SK-N-SH treated with all-trans-retinoic acid at 6 μM for 48 hours (cell line): ENCODE measurements at regions not wholly inside any gene's neighbourhood (a gene's known extent, or its start where the extent isn't known, plus 50 kb on each side); places are given as distances from the start of the nearest gene placed in this dataset.

Source experiments
- ARNTL ChIP-seq: fragments of 450-650 bp; formaldehyde crosslinking; IDR thresholded peaks from 2 replicates; pipeline ENCODE4 v1.5.0; 2020; ENCODE audit warnings: low read depth, mild to moderate bottlenecking, moderate library complexity, borderline replicate concordance
- BACH2 ChIP-seq: fragments of 250-450 bp; sonication (Bioruptor Pico); IDR thresholded peaks from 2 replicates; pipeline ENCODE4 v1.9.0; 2021; ENCODE audit warnings: mild to moderate bottlenecking, borderline replicate concordance
- CREB5 ChIP-seq: fragments of 250-450 bp; sonication (Bioruptor Pico); IDR thresholded peaks from 2 replicates; pipeline ENCODE4 v1.5.1; 2020; ENCODE audit warnings: low read depth, mild to moderate bottlenecking, moderate library complexity
- CSRNP3 ChIP-seq: fragments of 250-450 bp; sonication (Bioruptor Pico); IDR thresholded peaks from 2 replicates; pipeline ENCODE4 v1.5.1; 2021; ENCODE audit warnings: mild to moderate bottlenecking, moderate library complexity
- OSR1 ChIP-seq: fragments of 250-450 bp; sonication (Bioruptor Pico); IDR thresholded peaks from 2 replicates; pipeline ENCODE4 v1.8.0; 2022; ENCODE audit warnings: moderate library complexity, mild to moderate bottlenecking, inconsistent platforms
- PATZ1 ChIP-seq: fragments of 250-450 bp; sonication (Bioruptor Pico); IDR thresholded peaks from 2 replicates; pipeline ENCODE4 v1.8.0; 2020; ENCODE audit warnings: mild to moderate bottlenecking, moderate library complexity, borderline replicate concordance
- PPARA ChIP-seq: fragments of 250-450 bp; sonication (Bioruptor Pico); IDR thresholded peaks from 2 replicates; pipeline ENCODE4 v1.5.0; 2020; ENCODE audit warnings: mild to moderate bottlenecking, borderline replicate concordance
- RARB ChIP-seq: fragments of 250-450 bp; sonication (Bioruptor Pico); IDR thresholded peaks from 2 replicates; pipeline ENCODE4 v1.8.0; 2021; ENCODE audit warnings: mild to moderate bottlenecking, moderate library complexity
- SNAI2 ChIP-seq: fragments of 250-450 bp; sonication (Bioruptor Pico); IDR thresholded peaks from 2 replicates; pipeline ENCODE4 v1.5.0; 2020; ENCODE audit warnings: mild to moderate bottlenecking, moderate library complexity
- TOX ChIP-seq: fragments of 250-450 bp; sonication (Bioruptor Pico); IDR thresholded peaks from 2 replicates; pipeline ENCODE4 v1.8.0; 2021; ENCODE audit warnings: mild to moderate bottlenecking, moderate library complexity, borderline replicate concordance
- ZC3H10 ChIP-seq: fragments of 250-450 bp; sonication (Bioruptor Pico); IDR thresholded peaks from 2 replicates; pipeline ENCODE4 v1.5.1; 2021; ENCODE audit warnings: mild to moderate bottlenecking, moderate library complexity
- ZFP3 ChIP-seq: fragments of 250-450 bp; sonication (Bioruptor Pico); IDR thresholded peaks from 2 replicates; pipeline ENCODE4 v1.5.0; 2020; ENCODE audit warnings: mild to moderate bottlenecking, moderate library complexity
- ZNF565 ChIP-seq: fragments of 450-650 bp; formaldehyde crosslinking; conservative IDR thresholded peaks from 2 replicates; pipeline ENCODE4 v1.5.0; 2020; ENCODE audit warnings: low read depth, mild to moderate bottlenecking, moderate library complexity

- TF ChIP-seq TOX (CRISPR knock-in tag) (no peak), PPARA (CRISPR knock-in tag) (no peak), PATZ1 (CRISPR knock-in tag) (no peak), ARNTL (CRISPR knock-in tag) (no peak), CSRNP3 (CRISPR knock-in tag) (no peak), CREB5 (no peak), OSR1 (CRISPR knock-in tag) (no peak), SNAI2 (CRISPR knock-in tag) (no peak), ZFP3 (CRISPR knock-in tag) (no peak), BACH2 (CRISPR knock-in tag) (no peak), ZC3H10 (CRISPR knock-in tag) (no peak), ZNF565 (CRISPR knock-in tag) (no peak), RARB (CRISPR knock-in tag) (no peak)
These were observed 595.3 kb downstream of the XPNPEP1 start for GRCh38 chr10:109328001-109328400.
